Gastroesophageal sphincter (tissue), 3 donors: ENCODE measurements at regions not wholly inside any gene's neighbourhood (a gene's known extent, or its start where the extent isn't known, plus 50 kb on each side); places are given as distances from the start of the nearest gene placed in this dataset.

Experiments used
- EP300 ChIP-seq: sonication (generic); formaldehyde crosslinking; IDR thresholded peaks from one replicate; pipeline ENCODE4 v1.6.1; 2017; ENCODE audit warnings: antibody characterized with exemption, mild to moderate bottlenecking
- TF ChIP-seq, protein P1 (sequence below), 4 experiments: fragments of 200-600 bp in 2 of 4; fragments of 450-650 bp in 2 of 4; sonication (generic) in 1 of 4; IDR thresholded peaks; one replicate each; pipeline ENCODE4 v1.5.1; 2017 to 2019; ENCODE audit warnings: antibody characterized with exemption in 4 of 4, mild to moderate bottlenecking in 2 of 4, moderate library complexity in 2 of 4

DNA sequence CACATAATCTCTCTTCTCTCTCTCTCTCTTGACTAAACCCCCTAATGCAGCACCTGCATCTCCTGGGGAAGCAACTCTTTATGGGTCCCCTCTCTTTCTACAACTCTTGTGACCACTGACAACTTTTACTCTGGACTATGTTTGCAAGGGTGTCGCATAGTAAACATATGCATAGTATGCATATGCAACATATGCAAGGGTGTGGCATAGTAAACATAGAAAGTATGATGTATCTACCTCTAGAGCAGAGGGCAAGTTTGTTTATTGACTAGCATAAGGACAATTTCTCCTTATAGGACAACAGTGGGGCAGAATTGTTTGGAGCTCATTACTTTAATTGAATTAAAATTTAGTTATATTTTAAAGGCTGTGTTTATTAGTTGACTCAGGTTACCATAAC lies 462.5 kb downstream of the AMY1C start:
- TF ChIP-seq, protein P1, sequence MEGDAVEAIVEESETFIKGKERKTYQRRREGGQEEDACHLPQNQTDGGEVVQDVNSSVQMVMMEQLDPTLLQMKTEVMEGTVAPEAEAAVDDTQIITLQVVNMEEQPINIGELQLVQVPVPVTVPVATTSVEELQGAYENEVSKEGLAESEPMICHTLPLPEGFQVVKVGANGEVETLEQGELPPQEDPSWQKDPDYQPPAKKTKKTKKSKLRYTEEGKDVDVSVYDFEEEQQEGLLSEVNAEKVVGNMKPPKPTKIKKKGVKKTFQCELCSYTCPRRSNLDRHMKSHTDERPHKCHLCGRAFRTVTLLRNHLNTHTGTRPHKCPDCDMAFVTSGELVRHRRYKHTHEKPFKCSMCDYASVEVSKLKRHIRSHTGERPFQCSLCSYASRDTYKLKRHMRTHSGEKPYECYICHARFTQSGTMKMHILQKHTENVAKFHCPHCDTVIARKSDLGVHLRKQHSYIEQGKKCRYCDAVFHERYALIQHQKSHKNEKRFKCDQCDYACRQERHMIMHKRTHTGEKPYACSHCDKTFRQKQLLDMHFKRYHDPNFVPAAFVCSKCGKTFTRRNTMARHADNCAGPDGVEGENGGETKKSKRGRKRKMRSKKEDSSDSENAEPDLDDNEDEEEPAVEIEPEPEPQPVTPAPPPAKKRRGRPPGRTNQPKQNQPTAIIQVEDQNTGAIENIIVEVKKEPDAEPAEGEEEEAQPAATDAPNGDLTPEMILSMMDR (IDR thresholded peaks at IDR 0.05), result no peak
- no peak for TF ChIP-seq EP300
